GM23338 (cell line): ENCODE measurements at regions not wholly inside any gene's neighbourhood (a gene's known extent, or its start where the extent isn't known, plus 50 kb on each side); places are given as distances from the start of the nearest gene placed in this dataset.

Source experiments
- ATAC-seq: fragments of 200-7000 bp; cut with Tn5 transposase; 3 replicates; pipeline ENCODE4 v1.9.1; 2020
- DNase-seq: peaks from one replicate; pipeline ENCODE4 v3.0.0-alpha.2; 2015; ENCODE audit warnings: low spot score
- H2AFZ ChIP-seq: fragments of 200-600 bp; sonication (generic); 2 replicates; pipeline ENCODE4 v1.8.0; 2016; ENCODE audit warnings: antibody characterized with exemption, mild to moderate bottlenecking, moderate library complexity
- H3F3A ChIP-seq: fragments of 200-600 bp; sonication (generic); replicated peaks from 2 replicates; pipeline ENCODE4 v1.8.0; 2017; ENCODE audit warnings: antibody characterized with exemption, mixed run types, low read depth
- H3K27ac ChIP-seq: fragments of 200-600 bp; sonication (generic); 2 replicates; pipeline ENCODE4 v1.6.1; 2016; ENCODE audit warnings: low read depth
- H3K27me3 ChIP-seq: fragments of 200-600 bp; sonication (generic); 2 replicates; pipeline ENCODE4 v1.8.0; 2016; ENCODE audit warnings: mild to moderate bottlenecking, mixed run types, moderate library complexity; ENCODE audit not compliant: insufficient read depth
- H3K36me3 ChIP-seq: fragments of 200-600 bp; sonication (generic); 2 replicates; pipeline ENCODE4 v1.8.0; 2016; ENCODE audit warnings: mild to moderate bottlenecking; ENCODE audit not compliant: insufficient read depth
- H3K4me1 ChIP-seq: fragments of 200-600 bp; sonication (generic); 2 replicates; pipeline ENCODE4 v1.8.0; 2016; ENCODE audit warnings: mild to moderate bottlenecking, moderate library complexity; ENCODE audit not compliant: insufficient read depth
- H3K4me2 ChIP-seq: fragments of 200-600 bp; sonication (generic); 2 replicates; pipeline ENCODE4 v1.7.1; 2017; ENCODE audit warnings: mixed run types
- H3K4me3 ChIP-seq: fragments of 200-600 bp; sonication (generic); 2 replicates; pipeline ENCODE4 v1.6.1; 2016; ENCODE audit warnings: mixed run types
- H3K79me2 ChIP-seq: fragments of 200-600 bp; sonication (generic); replicated peaks from 2 replicates; pipeline ENCODE4 v1.8.0; 2017; ENCODE audit warnings: mild to moderate bottlenecking; ENCODE audit not compliant: insufficient read depth
- H3K9me2 ChIP-seq: fragments of 200-600 bp; sonication (generic); 2 replicates; pipeline ENCODE4 v1.8.0; 2017; ENCODE audit not compliant: insufficient read depth
- H4K20me1 ChIP-seq: fragments of 200-600 bp; sonication (generic); replicated peaks from 2 replicates; pipeline ENCODE4 v1.8.0; 2017; ENCODE audit warnings: mild to moderate bottlenecking; ENCODE audit not compliant: insufficient read depth
- H3K27ac Mint-ChIP-seq: 2 replicates; pipeline ENCODE4 v1.8.0; 2020; ENCODE audit warnings: inconsistent platforms, mild to moderate bottlenecking, moderate library complexity, mixed read lengths
- H3K27me3 Mint-ChIP-seq: 3 replicates; pipeline ENCODE4 v1.8.0; 2022; ENCODE audit warnings: low read depth, mild to moderate bottlenecking, moderate library complexity, mixed read lengths, inconsistent platforms; ENCODE audit not compliant: insufficient read depth, poor library complexity
- H3K36me3 Mint-ChIP-seq: 3 replicates; pipeline ENCODE4 v1.8.0; 2021; ENCODE audit warnings: low read depth, mild to moderate bottlenecking, inconsistent platforms, moderate library complexity, mixed read lengths
- H3K4me1 Mint-ChIP-seq: 3 replicates; pipeline ENCODE4 v1.8.0; 2020; ENCODE audit warnings: mild to moderate bottlenecking, inconsistent platforms, mixed read lengths
- H3K4me3 Mint-ChIP-seq: 3 replicates; pipeline ENCODE4 v1.8.0; 2021; ENCODE audit warnings: moderate library complexity, mild to moderate bottlenecking, inconsistent platforms, mixed read lengths
- H3K9me3 Mint-ChIP-seq: 3 replicates; pipeline ENCODE4 v1.8.0; 2020; ENCODE audit warnings: moderate library complexity, mild to moderate bottlenecking, inconsistent platforms, mixed read lengths
- CREB1 ChIP-seq: fragments of 250-450 bp; sonication (Bioruptor Pico); IDR thresholded peaks from 2 replicates; pipeline ENCODE4 v1.5.0; 2020; ENCODE audit warnings: low read depth, mild to moderate bottlenecking, moderate library complexity
- CTCF ChIP-seq, 2 experiments: fragments of 200-600 bp in 1 of 2; sonication (generic) in 1 of 2; conservative IDR thresholded peaks; 2 replicates each; pipeline versions ENCODE4 v1.5.1 to v1.6.1; 2016 to 2017; ENCODE audit warnings: antibody characterized with exemption in 2 of 2, low read depth in 2 of 2, mild to moderate bottlenecking in 2 of 2, moderate library complexity in 1 of 2
- ETS1 ChIP-seq: IDR thresholded peaks from 2 replicates; pipeline ENCODE4 v1.6.1; 2016; ENCODE audit warnings: antibody characterized with exemption
- EZH2 ChIP-seq: fragments of 200-600 bp; sonication (generic); IDR thresholded peaks from one replicate; pipeline ENCODE4 v1.8.0; 2017; ENCODE audit warnings: antibody characterized with exemption, mild to moderate bottlenecking, low read depth; ENCODE audit not compliant: unreplicated experiment
- EZH2phosphoT487 ChIP-seq: fragments of 200-600 bp; sonication (generic); IDR thresholded peaks from one replicate; pipeline ENCODE4 v1.8.1; 2018; ENCODE audit warnings: antibody characterized with exemption; ENCODE audit not compliant: unreplicated experiment
- JUNB ChIP-seq: IDR thresholded peaks from one replicate; pipeline ENCODE4 v1.6.1; 2016; ENCODE audit warnings: antibody characterized with exemption; ENCODE audit not compliant: unreplicated experiment
- NANOG ChIP-seq: IDR thresholded peaks from 2 replicates; pipeline ENCODE4 v1.6.1; 2016; ENCODE audit warnings: antibody characterized with exemption, borderline replicate concordance
- POLR2AphosphoS5 ChIP-seq: IDR thresholded peaks from 2 replicates; pipeline ENCODE4 v1.6.1; 2016; ENCODE audit warnings: antibody characterized with exemption, low read depth
- REST ChIP-seq: IDR thresholded peaks from one replicate; pipeline ENCODE4 v1.6.1; 2018; ENCODE audit warnings: antibody characterized with exemption; ENCODE audit not compliant: unreplicated experiment
- STAT1 ChIP-seq: IDR thresholded peaks from one replicate; pipeline ENCODE4 v1.6.1; 2016; ENCODE audit warnings: antibody characterized with exemption; ENCODE audit not compliant: unreplicated experiment
- ZNF114 ChIP-seq: fragments of 250-450 bp; sonication (Bioruptor Pico); IDR thresholded peaks from 2 replicates; pipeline ENCODE4 v1.5.0; 2020; ENCODE audit warnings: mild to moderate bottlenecking, moderate library complexity
- ZNF331 ChIP-seq: fragments of 250-450 bp; sonication (Bioruptor Pico); IDR thresholded peaks from 2 replicates; pipeline ENCODE4 v1.5.0; 2020; ENCODE audit warnings: low read depth, mild to moderate bottlenecking, moderate library complexity
- ZNF462 ChIP-seq: fragments of 250-450 bp; sonication (Bioruptor Pico); IDR thresholded peaks from 2 replicates; pipeline ENCODE4 v1.5.0; 2020; ENCODE audit warnings: mild to moderate bottlenecking, moderate library complexity

DNA sequence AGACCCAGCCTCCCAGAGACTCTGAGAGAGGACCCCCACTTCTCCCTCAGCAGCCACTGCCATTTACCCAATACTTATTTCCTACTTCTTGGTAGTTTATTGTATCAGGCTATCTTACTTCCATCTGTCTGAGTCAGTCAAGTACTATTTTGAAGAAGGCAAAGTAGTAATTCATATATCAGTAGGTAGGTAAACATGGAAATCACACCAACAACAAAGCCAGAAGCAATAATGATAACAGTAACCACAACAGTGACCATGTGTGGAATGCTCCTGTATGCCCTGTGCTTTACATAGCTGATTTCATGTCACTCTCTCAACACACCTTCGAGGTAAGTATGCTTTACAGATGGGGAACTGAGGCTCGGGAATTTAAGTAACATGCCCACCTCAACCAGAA is 173.0 kb downstream of the BCL11A start:
- no peak for ATAC-seq
- no peak for DNase-seq
- Histone ChIP-seq H3K79me2 (no peaks in the 10 kb centered on the region), H3K4me1 (peaks cover 17% of the 10 kb centered on the region), H3K36me3 (no peaks in the 10 kb centered on the region), H4K20me1 (no peaks in the 10 kb centered on the region), H3K27ac (no peak overlapping the region), H3K9me2 (peaks cover 4% of the 10 kb centered on the region; the same call in 1 of the 2 replicates), H3K4me3 (no peak overlapping the region), H2AFZ (no peak overlapping the region), H3K27me3 (no peaks in the 10 kb centered on the region), H3F3A (no peaks in the 10 kb centered on the region), H3K4me2 (no peak overlapping the region)
- Mint-ChIP-seq H3K27me3 (peaks cover 6% of the 10 kb centered on the region), H3K27ac (no peak overlapping the region), H3K36me3 (no peaks in the 10 kb centered on the region), H3K9me3 (no peaks in the 10 kb centered on the region), H3K4me3 (no peak overlapping the region), H3K4me1 (peaks cover 22% of the 10 kb centered on the region)
- TF ChIP-seq ZNF331 (CRISPR knock-in tag) (no peak), CREB1 (CRISPR knock-in tag) (no peak), ETS1 (no peak), POLR2AphosphoS5 (no peak), STAT1 (no peak), NANOG (no peak), EZH2 (no peak), ZNF462 (no peak), JUNB (no peak), ZNF114 (CRISPR knock-in tag) (no peak), REST (no peak), CTCF (conservative IDR thresholded peaks at IDR 0.05; ENCODE audit: low read depth in 2 of 2) (no peak), EZH2phosphoT487 (no peak)
